ENCODE measurements at regions not wholly inside any gene's neighbourhood (a gene's known extent, or its start where the extent isn't known, plus 50 kb on each side); places are given as distances from the start of the nearest gene placed in this dataset.

DNA sequence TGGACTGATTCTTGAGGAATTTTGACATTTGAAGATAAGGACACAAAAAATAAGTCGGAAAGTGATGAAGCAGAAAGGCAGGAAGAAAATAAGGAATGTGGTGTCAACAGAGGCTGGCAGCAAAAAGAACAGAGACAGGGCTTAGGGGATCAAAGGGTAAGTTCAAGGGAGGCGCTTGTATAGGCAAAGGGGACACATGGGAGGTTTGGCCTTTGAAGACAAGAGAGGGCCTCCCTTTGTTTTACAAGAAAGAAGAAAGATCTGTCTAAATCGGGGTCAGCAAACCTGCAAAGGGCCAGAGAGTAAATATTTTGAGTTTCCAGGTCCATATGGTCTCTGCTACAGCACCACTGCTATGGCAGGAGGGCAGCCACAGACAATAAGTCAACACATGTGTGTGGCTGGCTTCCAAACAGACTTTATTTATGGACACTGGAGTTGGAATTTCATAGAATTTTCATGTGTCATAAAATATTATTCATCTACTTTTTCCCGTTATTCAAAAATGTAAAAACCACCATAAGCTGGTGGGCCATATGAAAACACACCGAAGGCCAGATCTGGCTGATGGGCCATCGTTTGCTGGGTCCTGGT, 112.0 kb upstream of the FBXL7 start:
- H4K20me1 ChIP-seq (ENCODE audit: low read length): no peaks in the 10 kb centered on the region
- no peaks in the 10 kb centered on the region for H3K36me3 ChIP-seq (ENCODE audit: low read depth, low read length)
- no peaks in the 10 kb centered on the region for H3K9me3 ChIP-seq (ENCODE audit: low read length)
- TF ChIP-seq EZH2phosphoT487 (IDR thresholded peaks at IDR 0.05; ENCODE audit: borderline replicate concordance, low read length) (no peak), EZH2 (IDR thresholded peaks at IDR 0.05; ENCODE audit: low read length, unreplicated experiment) (no peak)
- TF ChIP-seq, protein P1, sequence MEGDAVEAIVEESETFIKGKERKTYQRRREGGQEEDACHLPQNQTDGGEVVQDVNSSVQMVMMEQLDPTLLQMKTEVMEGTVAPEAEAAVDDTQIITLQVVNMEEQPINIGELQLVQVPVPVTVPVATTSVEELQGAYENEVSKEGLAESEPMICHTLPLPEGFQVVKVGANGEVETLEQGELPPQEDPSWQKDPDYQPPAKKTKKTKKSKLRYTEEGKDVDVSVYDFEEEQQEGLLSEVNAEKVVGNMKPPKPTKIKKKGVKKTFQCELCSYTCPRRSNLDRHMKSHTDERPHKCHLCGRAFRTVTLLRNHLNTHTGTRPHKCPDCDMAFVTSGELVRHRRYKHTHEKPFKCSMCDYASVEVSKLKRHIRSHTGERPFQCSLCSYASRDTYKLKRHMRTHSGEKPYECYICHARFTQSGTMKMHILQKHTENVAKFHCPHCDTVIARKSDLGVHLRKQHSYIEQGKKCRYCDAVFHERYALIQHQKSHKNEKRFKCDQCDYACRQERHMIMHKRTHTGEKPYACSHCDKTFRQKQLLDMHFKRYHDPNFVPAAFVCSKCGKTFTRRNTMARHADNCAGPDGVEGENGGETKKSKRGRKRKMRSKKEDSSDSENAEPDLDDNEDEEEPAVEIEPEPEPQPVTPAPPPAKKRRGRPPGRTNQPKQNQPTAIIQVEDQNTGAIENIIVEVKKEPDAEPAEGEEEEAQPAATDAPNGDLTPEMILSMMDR (conservative IDR thresholded peaks at IDR 0.05; ENCODE audit: low read depth, low read length): no peak
- no peak for ATAC-seq
- no TSS peak for BruUV-seq (replicated peaks)
- POLR2A ChIA-PET (ENCODE audit: unreplicated experiment): no interaction called here
- H3K79me2 ChIP-seq (ENCODE audit: low read length): no peaks in the 10 kb centered on the region
- H3K27me3 ChIP-seq (ENCODE audit: low read length): peaks cover 27% of the 10 kb centered on the region
- intact Hi-C loops (cut with micrococcal nuclease): no loop called here
- H2AFZ ChIP-seq (ENCODE audit: low read length): no peak overlapping the region
- no peaks in the 10 kb centered on the region for H3K9me2 ChIP-seq (replicated peaks; ENCODE audit: low read length)
- DNase-seq: no peak
- H3K4me1 ChIP-seq (ENCODE audit: insufficient read depth, low read length): no peaks in the 10 kb centered on the region
- no peak overlapping the region for H3K4me2 ChIP-seq (ENCODE audit: low read length)
- no peak overlapping the region for H3K9ac ChIP-seq (ENCODE audit: low read length)
- H3F3A ChIP-seq (ENCODE audit: low read length, unreplicated experiment): no peaks in the 10 kb centered on the region
- H3K4me3 ChIP-seq (ENCODE audit: low read length): no peak overlapping the region
- CTCF ChIA-PET: no interaction called here
- H3K27ac ChIP-seq (ENCODE audit: low read length): no peak overlapping the region

DNA sequence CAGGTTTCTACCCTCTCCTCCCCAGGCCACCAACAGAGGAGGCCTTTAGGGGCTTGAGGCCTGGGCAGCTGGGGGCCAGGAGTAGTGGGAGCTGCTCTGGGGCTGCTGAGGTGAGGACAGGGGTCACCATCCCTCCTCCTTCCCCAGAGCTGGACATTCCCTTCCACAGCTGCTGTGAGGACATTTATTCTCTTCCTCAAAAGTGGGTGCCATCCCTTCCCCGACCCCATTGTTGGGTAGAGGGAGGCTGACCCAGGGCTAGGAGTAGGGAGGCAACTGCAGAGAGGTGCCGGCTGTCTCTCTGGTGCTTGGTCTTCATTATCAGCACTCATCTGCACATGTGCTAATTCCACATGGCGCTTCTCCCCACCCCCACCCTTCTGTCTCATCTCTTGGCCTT, 113.9 kb upstream of the FBXL7 start:
- Histone ChIP-seq H3K4me3 (ENCODE audit: low read length) (no peak overlapping the region), H4K20me1 (ENCODE audit: low read length) (no peaks in the 10 kb centered on the region), H3K27me3 (ENCODE audit: low read length) (peaks cover 25% of the 10 kb centered on the region), H2AFZ (ENCODE audit: low read length) (no peak overlapping the region), H3K9me2 (replicated peaks; ENCODE audit: low read length) (no peaks in the 10 kb centered on the region), H3K4me1 (ENCODE audit: insufficient read depth, low read length) (no peaks in the 10 kb centered on the region), H3K9ac (ENCODE audit: low read length) (no peak overlapping the region), H3K36me3 (ENCODE audit: low read depth, low read length) (no peaks in the 10 kb centered on the region), H3F3A (ENCODE audit: low read length, unreplicated experiment) (no peaks in the 10 kb centered on the region), H3K27ac (ENCODE audit: low read length) (no peak overlapping the region), H3K79me2 (ENCODE audit: low read length) (no peaks in the 10 kb centered on the region), H3K4me2 (ENCODE audit: low read length) (no peak overlapping the region), H3K9me3 (ENCODE audit: low read length) (no peaks in the 10 kb centered on the region)
- no peak for ATAC-seq
- DNase-seq: no peak
- TF ChIP-seq EZH2phosphoT487 (IDR thresholded peaks at IDR 0.05; ENCODE audit: borderline replicate concordance, low read length) (no peak), EZH2 (IDR thresholded peaks at IDR 0.05; ENCODE audit: low read length, unreplicated experiment) (no peak)
- TF ChIP-seq, protein P1 (conservative IDR thresholded peaks at IDR 0.05; ENCODE audit: low read depth, low read length): no peak
- intact Hi-C loops (cut with micrococcal nuclease): no loop called here
- ChIA-PET POLR2A (ENCODE audit: unreplicated experiment) (no interaction called here), CTCF (no interaction called here)
- BruUV-seq (replicated peaks): no TSS peak

DNA sequence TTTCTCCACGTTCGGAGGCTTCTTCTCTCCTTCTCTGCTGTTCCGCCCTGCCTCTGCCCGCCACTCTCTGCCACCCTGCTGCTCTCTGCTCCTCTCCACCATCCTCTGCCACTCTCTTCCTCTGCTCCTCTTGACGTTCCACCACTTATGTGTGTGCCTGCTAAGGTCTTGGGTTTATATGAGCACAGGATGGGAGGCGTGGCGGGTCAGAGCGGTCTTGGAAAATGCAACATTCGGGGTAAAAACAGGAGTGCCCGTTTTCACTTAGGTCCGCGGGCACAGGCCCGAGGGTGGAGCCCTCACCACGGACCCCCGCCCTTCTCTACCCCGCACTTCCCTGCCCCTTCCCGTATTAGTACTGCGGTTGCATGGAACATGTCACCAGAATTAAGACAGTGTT, 114.4 kb upstream of the FBXL7 start:
- no peaks in the 10 kb centered on the region for H3K9me2 ChIP-seq (replicated peaks; ENCODE audit: low read length)
- intact Hi-C loops (cut with micrococcal nuclease): no loop called here
- ATAC-seq: no peak
- no peaks in the 10 kb centered on the region for H3K36me3 ChIP-seq (ENCODE audit: low read depth, low read length)
- H3K4me1 ChIP-seq (ENCODE audit: insufficient read depth, low read length): no peaks in the 10 kb centered on the region
- no peak for DNase-seq
- peaks cover 20% of the 10 kb centered on the region for H3K27me3 ChIP-seq (ENCODE audit: low read length)
- no peaks in the 10 kb centered on the region for H4K20me1 ChIP-seq (ENCODE audit: low read length)
- BruUV-seq (replicated peaks): no TSS peak
- H3K27ac ChIP-seq (ENCODE audit: low read length): no peak overlapping the region
- H2AFZ ChIP-seq (ENCODE audit: low read length): no peak overlapping the region
- no peaks in the 10 kb centered on the region for H3F3A ChIP-seq (ENCODE audit: low read length, unreplicated experiment)
- TF ChIP-seq EZH2 (IDR thresholded peaks at IDR 0.05; ENCODE audit: low read length, unreplicated experiment): no peak
- TF ChIP-seq, protein P1 (conservative IDR thresholded peaks at IDR 0.05; ENCODE audit: low read depth, low read length): no peak
- TF ChIP-seq EZH2phosphoT487 (IDR thresholded peaks at IDR 0.05; ENCODE audit: borderline replicate concordance, low read length): no peak
- no peak overlapping the region for H3K4me3 ChIP-seq (ENCODE audit: low read length)
- ChIA-PET CTCF (no interaction called here), POLR2A (ENCODE audit: unreplicated experiment) (no interaction called here)
- H3K9ac ChIP-seq (ENCODE audit: low read length): no peak overlapping the region
- no peak overlapping the region for H3K4me2 ChIP-seq (ENCODE audit: low read length)
- no peaks in the 10 kb centered on the region for H3K79me2 ChIP-seq (ENCODE audit: low read length)
- H3K9me3 ChIP-seq (ENCODE audit: low read length): no peaks in the 10 kb centered on the region

All from PC-3 (cell line).